ENCODE measurements at regions not wholly inside any gene's neighbourhood (a gene's known extent, or its start where the extent isn't known, plus 50 kb on each side); places are given as distances from the start of the nearest gene placed in this dataset.
"Not testable (repeated sequence)": the region's sequence is repeated elsewhere in the genome, so short reads cannot be mapped to it uniquely, and the experiment has no call there.

GRCh38 chr16:87121816-87122215 lies 195.4 kb downstream of the C16orf95 start:
- intact Hi-C loops (cut with DNase I; ENCODE audit: low total_unique reads), result loop anchor here (2.0 kb wide), 1 partner anchor 53 kb away; no protein-coding TSS in a partner anchor

GRCh38 chr16:87123356-87124001 lies 193.7 kb downstream of the C16orf95 start:
- H3K27ac ChIP-seq, result no peak overlapping the region
- peaks cover 0 to 30% (median 25%) of the 10 kb centered on the region in 4 donors for H3K4me1 ChIP-seq
- peaks cover 0 to 8% (median 0%) of the 10 kb centered on the region in 3 donors for H3K9me3 ChIP-seq
- intact Hi-C loops (cut with DNase I; ENCODE audit: low total_unique reads), result loop anchor here (2.0 kb wide), 1 partner anchor 51 kb away; no protein-coding TSS in a partner anchor
- peak in 1 of 2 donors; percentile 48 for DNase-seq
- no peaks in the 10 kb centered on the region for H3K36me3 ChIP-seq
- TF ChIP-seq, protein P1, sequence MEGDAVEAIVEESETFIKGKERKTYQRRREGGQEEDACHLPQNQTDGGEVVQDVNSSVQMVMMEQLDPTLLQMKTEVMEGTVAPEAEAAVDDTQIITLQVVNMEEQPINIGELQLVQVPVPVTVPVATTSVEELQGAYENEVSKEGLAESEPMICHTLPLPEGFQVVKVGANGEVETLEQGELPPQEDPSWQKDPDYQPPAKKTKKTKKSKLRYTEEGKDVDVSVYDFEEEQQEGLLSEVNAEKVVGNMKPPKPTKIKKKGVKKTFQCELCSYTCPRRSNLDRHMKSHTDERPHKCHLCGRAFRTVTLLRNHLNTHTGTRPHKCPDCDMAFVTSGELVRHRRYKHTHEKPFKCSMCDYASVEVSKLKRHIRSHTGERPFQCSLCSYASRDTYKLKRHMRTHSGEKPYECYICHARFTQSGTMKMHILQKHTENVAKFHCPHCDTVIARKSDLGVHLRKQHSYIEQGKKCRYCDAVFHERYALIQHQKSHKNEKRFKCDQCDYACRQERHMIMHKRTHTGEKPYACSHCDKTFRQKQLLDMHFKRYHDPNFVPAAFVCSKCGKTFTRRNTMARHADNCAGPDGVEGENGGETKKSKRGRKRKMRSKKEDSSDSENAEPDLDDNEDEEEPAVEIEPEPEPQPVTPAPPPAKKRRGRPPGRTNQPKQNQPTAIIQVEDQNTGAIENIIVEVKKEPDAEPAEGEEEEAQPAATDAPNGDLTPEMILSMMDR (IDR thresholded peaks at IDR 0.05), result no peak
- no peaks in the 10 kb centered on the region for H3K27me3 ChIP-seq
- H3K4me3 ChIP-seq, result no peak overlapping the region

More at GRCh38 chr16:87121816-87122215, 195.4 kb downstream of the C16orf95 start:
- no peaks in the 10 kb centered on the region for H3K36me3 ChIP-seq
- no peak overlapping the region for H3K27ac ChIP-seq
- H3K4me3 ChIP-seq, result no peak overlapping the region
- peaks cover 0 to 17% (median 11%) of the 10 kb centered on the region in 4 donors for H3K4me1 ChIP-seq
- no peak for DNase-seq
- TF ChIP-seq, protein P1 (IDR thresholded peaks at IDR 0.05), result no peak
- H3K9me3 ChIP-seq, result peaks cover 0 to 8% (median 0%) of the 10 kb centered on the region in 3 donors
- no peaks in the 10 kb centered on the region for H3K27me3 ChIP-seq

DNA sequence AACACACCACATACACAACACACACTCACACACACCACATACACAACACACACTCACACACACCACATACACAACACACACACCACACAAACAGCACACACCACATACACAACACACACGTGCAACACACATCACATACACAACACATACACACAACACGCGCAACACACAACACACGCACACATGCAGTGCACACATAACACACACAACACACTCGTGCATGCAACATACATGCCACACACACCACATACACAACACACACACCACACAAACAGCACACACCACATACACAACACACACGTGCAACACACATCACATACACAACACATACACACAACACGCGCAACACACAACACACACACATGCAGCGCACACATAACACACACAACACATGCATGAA lies 192.8 kb downstream of the C16orf95 start:
- peaks cover 0 to 30% (median 25%) of the 10 kb centered on the region in 4 donors for H3K4me1 ChIP-seq
- H3K4me3 ChIP-seq; H3K27ac ChIP-seq; H3K27me3 ChIP-seq; H3K9me3 ChIP-seq; H3K36me3 ChIP-seq; intact Hi-C loops (cut with DNase I; ENCODE audit: low total_unique reads); DNase-seq: not testable (repeated sequence)

DNA sequence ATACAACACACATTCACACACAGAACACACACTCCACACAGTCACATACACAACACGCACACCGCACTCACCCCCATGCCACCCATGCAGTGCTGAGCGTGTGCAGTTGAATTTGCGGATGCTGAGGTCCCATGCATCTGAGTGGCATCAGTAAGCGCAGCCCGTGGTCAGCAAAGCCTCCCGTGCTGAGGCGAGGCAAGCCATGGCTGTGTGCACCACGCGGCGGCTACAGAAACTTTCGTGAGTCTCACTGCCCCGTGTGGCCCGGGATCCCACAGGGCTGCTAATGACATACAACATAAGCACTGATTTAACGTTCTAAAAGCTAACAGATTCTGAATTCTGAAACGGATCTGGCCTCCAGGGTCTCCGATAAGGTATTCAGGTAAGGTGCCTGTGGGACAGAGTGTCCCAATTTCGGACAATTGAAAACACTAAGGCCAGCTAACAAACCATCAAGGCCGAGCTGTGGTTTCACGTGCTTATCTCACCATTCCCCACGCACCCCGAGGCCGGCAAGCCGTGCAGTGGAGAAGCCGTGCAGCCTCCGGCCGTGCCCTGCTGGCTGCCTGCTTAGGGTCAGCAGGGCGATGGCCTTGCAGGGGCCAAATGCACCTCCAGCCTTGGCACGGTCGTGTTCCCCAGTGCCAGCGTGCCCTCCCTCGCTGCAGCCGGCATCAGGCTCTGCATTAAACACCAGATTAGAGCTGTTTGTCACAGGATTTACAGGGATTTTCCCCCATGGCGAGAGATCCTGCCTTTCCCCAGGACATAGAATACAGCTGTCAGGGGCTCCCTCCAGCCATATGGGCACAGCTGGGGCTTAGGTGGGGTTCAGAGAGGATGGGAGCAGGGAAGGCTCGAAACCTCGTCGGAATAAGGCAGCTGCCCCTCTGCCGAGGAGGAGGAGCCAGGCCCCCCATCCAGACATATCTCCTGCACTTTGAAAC lies 191.7 kb downstream of the C16orf95 start:
- peak in 1 of 2 donors; percentile 67 for DNase-seq
- H3K9me3 ChIP-seq, result peaks cover 0 to 8% (median 0%) of the 10 kb centered on the region in 3 donors
- intact Hi-C loops (cut with DNase I; ENCODE audit: low total_unique reads), result no loop called here
- TF ChIP-seq, protein P1 (IDR thresholded peaks at IDR 0.05), result no peak
- peak overlapping the region in 1 of 2 donors; percentile 93 for H3K27ac ChIP-seq
- H3K4me1 ChIP-seq, result peaks cover 0 to 30% (median 25%) of the 10 kb centered on the region in 4 donors
- H3K4me3 ChIP-seq, result no peak overlapping the region
- H3K36me3 ChIP-seq, result no peaks in the 10 kb centered on the region
- H3K27me3 ChIP-seq, result no peaks in the 10 kb centered on the region

- peak overlapping the region; percentile 18 to 32 for H3K4me3 ChIP-seq
- peak in 1 of 2 donors; percentile 65 for DNase-seq
These were observed 190.7 kb downstream of the C16orf95 start for GRCh38 chr16:87126403-87127025.

More at GRCh38 chr16:87126403-87127025, 190.7 kb downstream of the C16orf95 start:
- no peaks in the 10 kb centered on the region for H3K36me3 ChIP-seq
- intact Hi-C loops (cut with DNase I; ENCODE audit: low total_unique reads), result no loop called here
- no peaks in the 10 kb centered on the region for H3K27me3 ChIP-seq
- H3K9me3 ChIP-seq, result peaks cover 0 to 8% (median 0%) of the 10 kb centered on the region in 3 donors
- peak overlapping the region; percentile 92 to 93 for H3K27ac ChIP-seq
- TF ChIP-seq, protein P1 (IDR thresholded peaks at IDR 0.05), result no peak
- peaks cover 0 to 30% (median 25%) of the 10 kb centered on the region in 4 donors for H3K4me1 ChIP-seq
